Body of pancreas (tissue), 4 donors: ENCODE measurements at regions not wholly inside any gene's neighbourhood (a gene's known extent, or its start where the extent isn't known, plus 50 kb on each side); places are given as distances from the start of the nearest gene placed in this dataset.

Experiments
- POLR2A ChIP-seq, 3 donors: fragments of 450-650 bp; IDR thresholded peaks; one replicate each; pipeline ENCODE4 v1.6.1; 2016; ENCODE audit warnings: antibody characterized with exemption in 3 of 3, mild to moderate bottlenecking in 2 of 3
- TF ChIP-seq, protein P1 (sequence below), 7 experiments: fragments of 450-650 bp in 4 of 7; fragments of 200-600 bp in 3 of 7; sonication (generic) in 3 of 7; IDR thresholded peaks; one replicate each; pipeline ENCODE4 v1.5.1; 2016 to 2019; ENCODE audit warnings: antibody characterized with exemption in 7 of 7

GRCh38 chr2:19805266-19805665 lies 96.5 kb downstream of the TTC32 start:
- TF ChIP-seq, protein P1, sequence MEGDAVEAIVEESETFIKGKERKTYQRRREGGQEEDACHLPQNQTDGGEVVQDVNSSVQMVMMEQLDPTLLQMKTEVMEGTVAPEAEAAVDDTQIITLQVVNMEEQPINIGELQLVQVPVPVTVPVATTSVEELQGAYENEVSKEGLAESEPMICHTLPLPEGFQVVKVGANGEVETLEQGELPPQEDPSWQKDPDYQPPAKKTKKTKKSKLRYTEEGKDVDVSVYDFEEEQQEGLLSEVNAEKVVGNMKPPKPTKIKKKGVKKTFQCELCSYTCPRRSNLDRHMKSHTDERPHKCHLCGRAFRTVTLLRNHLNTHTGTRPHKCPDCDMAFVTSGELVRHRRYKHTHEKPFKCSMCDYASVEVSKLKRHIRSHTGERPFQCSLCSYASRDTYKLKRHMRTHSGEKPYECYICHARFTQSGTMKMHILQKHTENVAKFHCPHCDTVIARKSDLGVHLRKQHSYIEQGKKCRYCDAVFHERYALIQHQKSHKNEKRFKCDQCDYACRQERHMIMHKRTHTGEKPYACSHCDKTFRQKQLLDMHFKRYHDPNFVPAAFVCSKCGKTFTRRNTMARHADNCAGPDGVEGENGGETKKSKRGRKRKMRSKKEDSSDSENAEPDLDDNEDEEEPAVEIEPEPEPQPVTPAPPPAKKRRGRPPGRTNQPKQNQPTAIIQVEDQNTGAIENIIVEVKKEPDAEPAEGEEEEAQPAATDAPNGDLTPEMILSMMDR (IDR thresholded peaks at IDR 0.05): no peak
- no peak for TF ChIP-seq POLR2A (IDR thresholded peaks at IDR 0.05)
